Ectodermal cell (in vitro differentiated cells): ENCODE measurements at regions not wholly inside any gene's neighbourhood (a gene's known extent, or its start where the extent isn't known, plus 50 kb on each side); places are given as distances from the start of the nearest gene placed in this dataset.

Experiments used
- H3K27ac ChIP-seq: 2 replicates; pipeline ENCODE4 v1.7.0; 2013; ENCODE audit warnings: mild to moderate bottlenecking, low read depth, low read length; ENCODE audit not compliant: insufficient read depth, poor library complexity, severe bottlenecking
- H3K27me3 ChIP-seq: 2 replicates; pipeline ENCODE4 v1.7.0; 2013; ENCODE audit warnings: mild to moderate bottlenecking, low read length; ENCODE audit not compliant: insufficient read depth, control insufficient read depth, poor library complexity, severe bottlenecking
- H3K36me3 ChIP-seq: one replicate; pipeline ENCODE4 v1.7.0; 2013; ENCODE audit warnings: low read length; ENCODE audit not compliant: control insufficient read depth, insufficient read depth
- H3K4me1 ChIP-seq: one replicate; pipeline ENCODE4 v1.7.0; 2013; ENCODE audit warnings: low read length; ENCODE audit not compliant: control insufficient read depth, insufficient read depth
- H3K4me3 ChIP-seq: 2 replicates; pipeline ENCODE4 v1.7.0; 2013; ENCODE audit warnings: low read depth, low read length, control low read depth; ENCODE audit not compliant: insufficient read depth
- H3K9me3 ChIP-seq: 2 replicates; pipeline ENCODE4 v1.7.0; 2013; ENCODE audit warnings: mild to moderate bottlenecking, low read length, moderate library complexity; ENCODE audit not compliant: control insufficient read depth
- WGBS, 2 experiments: methylation state at CpG; one replicate each; pipeline ENCODE4 v1.1.7; 2013; ENCODE audit warnings: missing lambda C conversion rate in 2 of 2; 5-methylcytosine and 5-hydroxymethylcytosine counted together

GRCh38 chr11:87384078-87384729, 346.5 kb downstream of the TMEM135 start:
- 83 to 85% methylated on average over 4 of the region's 4 CpGs for WGBS, 2 experiments
- Histone ChIP-seq H3K9me3 (no peaks in the 10 kb centered on the region), H3K27me3 (no peaks in the 10 kb centered on the region), H3K36me3 (no peaks in the 10 kb centered on the region), H3K4me1 (no peaks in the 10 kb centered on the region), H3K4me3 (no peak overlapping the region), H3K27ac (no peak overlapping the region)

- 97 to 100% methylated on average over 2 to 4 of the region's 4 CpGs for WGBS, 2 experiments
These were observed 336.5 kb downstream of the TMEM135 start for GRCh38 chr11:87374038-87374807.

More at GRCh38 chr11:87374038-87374807, 336.5 kb downstream of the TMEM135 start:
- H3K4me3 ChIP-seq: no peak overlapping the region
- H3K36me3 ChIP-seq: no peaks in the 10 kb centered on the region
- no peaks in the 10 kb centered on the region for H3K27me3 ChIP-seq
- H3K4me1 ChIP-seq: no peaks in the 10 kb centered on the region
- no peak overlapping the region for H3K27ac ChIP-seq
- no peaks in the 10 kb centered on the region for H3K9me3 ChIP-seq
